MM.1S (cell line): ENCODE measurements at regions not wholly inside any gene's neighbourhood (a gene's known extent, or its start where the extent isn't known, plus 50 kb on each side); places are given as distances from the start of the nearest gene placed in this dataset.

Experiments
- DNase-seq: peaks from one replicate; pipeline ENCODE4 v3.0.0-alpha.2; 2015
- H2AFZ ChIP-seq: fragments of 300-600 bp; sonication (generic); 2 replicates; pipeline ENCODE4 v1.6.0; 2016; ENCODE audit warnings: antibody characterized with exemption, low read length
- H3F3A ChIP-seq: fragments of 300-600 bp; sonication (generic); 2 replicates; pipeline ENCODE4 v1.6.1; 2016; ENCODE audit warnings: mild to moderate bottlenecking, antibody characterized with exemption, low read length, moderate library complexity, mixed read lengths; ENCODE audit not compliant: insufficient read depth
- H3K27ac ChIP-seq: fragments of 300-600 bp; sonication (generic); 2 replicates; pipeline ENCODE4 v1.5.1; 2016; ENCODE audit warnings: mild to moderate bottlenecking, low read length
- H3K27me3 ChIP-seq: fragments of 300-600 bp; sonication (generic); replicated peaks from 2 replicates; pipeline ENCODE4 v1.6.0; 2016; ENCODE audit warnings: low read length; ENCODE audit not compliant: insufficient read depth
- H3K36me3 ChIP-seq: fragments of 300-600 bp; sonication (generic); replicated peaks from 2 replicates; pipeline ENCODE4 v1.6.1; 2016; ENCODE audit warnings: mild to moderate bottlenecking, low read length, mixed read lengths; ENCODE audit not compliant: insufficient read depth
- H3K4me1 ChIP-seq: fragments of 300-600 bp; sonication (generic); 2 replicates; pipeline ENCODE4 v1.6.1; 2016; ENCODE audit warnings: low read length, mixed read lengths
- H3K4me2 ChIP-seq: fragments of 300-600 bp; sonication (generic); 2 replicates; pipeline ENCODE4 v1.6.0; 2016; ENCODE audit warnings: low read depth, low read length
- H3K4me3 ChIP-seq: fragments of 300-600 bp; sonication (generic); 2 replicates; pipeline ENCODE4 v1.5.1; 2016; ENCODE audit warnings: low read length, mixed read lengths
- H3K79me2 ChIP-seq: fragments of 300-600 bp; sonication (generic); 2 replicates; pipeline ENCODE4 v1.6.1; 2016; ENCODE audit warnings: mixed run types, low read length, mixed read lengths
- H3K9ac ChIP-seq: fragments of 300-600 bp; sonication (generic); 2 replicates; pipeline ENCODE4 v1.6.1; 2016; ENCODE audit warnings: low read length, mixed read lengths
- H3K9me2 ChIP-seq: fragments of 300-600 bp; sonication (generic); replicated peaks from 2 replicates; pipeline ENCODE4 v1.6.1; 2016; ENCODE audit warnings: mild to moderate bottlenecking, low read length, mixed read lengths; ENCODE audit not compliant: insufficient read depth
- H3K9me3 ChIP-seq: fragments of 300-600 bp; sonication (generic); replicated peaks from 2 replicates; pipeline ENCODE4 v1.6.1; 2016; ENCODE audit warnings: mild to moderate bottlenecking, low read length, mixed read lengths; ENCODE audit not compliant: insufficient read depth
- H4K20me1 ChIP-seq: fragments of 300-600 bp; sonication (generic); 2 replicates; pipeline ENCODE4 v1.6.1; 2016; ENCODE audit warnings: mild to moderate bottlenecking, low read length, moderate library complexity, mixed read lengths; ENCODE audit not compliant: insufficient read depth
- EZH2 ChIP-seq: fragments of 300-600 bp; sonication (generic); optimal IDR thresholded peaks from 2 replicates; pipeline ENCODE3; 2017; ENCODE audit warnings: low read depth, mild to moderate bottlenecking, antibody characterized with exemption, low read length, mixed read lengths
- EZH2phosphoT487 ChIP-seq: fragments of 300-600 bp; sonication (generic); IDR thresholded peaks from 2 replicates; pipeline ENCODE4 v1.6.1; 2018; ENCODE audit warnings: antibody characterized with exemption, low read length
- TF ChIP-seq, protein P1 (sequence below): fragments of 300-600 bp; sonication (generic); IDR thresholded peaks from 2 replicates; pipeline ENCODE4 v1.5.1; 2016; ENCODE audit warnings: antibody characterized with exemption, low read length, mixed read lengths

DNA sequence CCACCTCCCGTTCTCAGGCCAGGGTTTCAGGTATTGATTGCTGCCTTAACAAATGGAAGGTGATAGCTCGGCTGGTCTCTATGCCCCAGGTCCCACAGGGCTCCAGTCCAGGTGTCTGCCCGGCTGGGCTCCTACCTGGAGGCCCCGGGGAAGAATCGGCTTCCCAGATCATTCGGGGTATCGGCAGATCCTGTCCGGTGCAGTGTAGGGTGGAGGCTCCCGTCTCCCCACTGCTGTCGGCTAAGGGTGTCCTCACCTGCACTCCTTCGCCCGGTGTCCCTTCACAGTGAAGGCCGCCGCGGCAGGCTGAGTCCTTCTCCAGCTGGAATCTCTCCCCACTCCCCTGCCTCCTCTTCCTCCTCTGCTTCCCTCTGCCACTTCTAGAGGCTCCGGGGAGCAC lies 573.9 kb upstream of the SALL3 start:
- no peak overlapping the region for H3K9ac ChIP-seq
- no peaks in the 10 kb centered on the region for H3K4me1 ChIP-seq
- H3K4me2 ChIP-seq: no peak overlapping the region
- no peak overlapping the region for H3K27ac ChIP-seq
- no peaks in the 10 kb centered on the region for H3K36me3 ChIP-seq
- no peaks in the 10 kb centered on the region for H3K27me3 ChIP-seq
- no peaks in the 10 kb centered on the region for H4K20me1 ChIP-seq
- H3K4me3 ChIP-seq: no peak overlapping the region
- no peak overlapping the region for H2AFZ ChIP-seq
- no peaks in the 10 kb centered on the region for H3K79me2 ChIP-seq
- no peak for DNase-seq
- H3K9me2 ChIP-seq: no peaks in the 10 kb centered on the region
- no peaks in the 10 kb centered on the region for H3K9me3 ChIP-seq
- no peaks in the 10 kb centered on the region for H3F3A ChIP-seq
- TF ChIP-seq EZH2phosphoT487: no peak

DNA sequence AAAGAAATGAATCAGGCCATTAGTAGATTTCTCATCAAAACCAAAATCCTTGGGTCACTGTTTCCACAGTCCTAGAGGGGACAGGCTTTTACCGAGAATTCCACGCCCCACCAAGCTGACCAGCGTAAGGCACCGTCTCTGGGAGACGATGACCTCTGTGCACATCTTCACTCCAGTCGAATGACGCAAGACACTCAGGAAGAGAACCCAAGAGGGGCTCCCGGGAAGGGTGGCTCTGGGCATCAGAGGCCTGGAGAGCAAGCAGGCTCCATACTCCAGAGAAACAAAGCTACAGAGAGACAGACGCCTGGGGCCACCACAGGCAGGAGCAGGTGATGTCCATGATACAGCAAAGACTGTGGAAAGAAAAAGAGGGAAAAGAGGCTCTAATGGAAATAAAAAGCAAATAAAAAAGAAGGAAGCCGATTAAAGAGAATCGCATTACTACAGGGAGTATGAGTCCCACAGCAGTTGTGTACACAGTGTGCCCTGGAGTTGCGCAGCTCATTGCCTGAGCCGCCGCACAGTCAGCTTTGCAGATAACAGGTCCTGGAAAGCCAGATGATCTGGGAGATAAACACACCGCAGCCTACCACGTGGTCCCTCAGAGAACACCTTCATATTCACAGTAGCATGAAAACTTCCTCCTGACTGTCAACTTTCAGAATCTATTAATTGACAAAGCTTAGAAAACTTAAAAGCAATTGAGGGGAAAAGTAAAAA lies 572.7 kb upstream of the SALL3 start:
- Histone ChIP-seq H3K27ac (no peak overlapping the region), H3K4me2 (no peak overlapping the region), H4K20me1 (no peaks in the 10 kb centered on the region), H3K9ac (no peak overlapping the region), H3K36me3 (no peaks in the 10 kb centered on the region), H3K4me3 (no peak overlapping the region), H3K9me3 (no peaks in the 10 kb centered on the region), H3K9me2 (no peaks in the 10 kb centered on the region), H3K27me3 (no peaks in the 10 kb centered on the region), H2AFZ (no peak overlapping the region), H3K79me2 (no peaks in the 10 kb centered on the region), H3K4me1 (no peaks in the 10 kb centered on the region), H3F3A (no peaks in the 10 kb centered on the region)
- DNase-seq: no peak
- TF ChIP-seq, protein P1, sequence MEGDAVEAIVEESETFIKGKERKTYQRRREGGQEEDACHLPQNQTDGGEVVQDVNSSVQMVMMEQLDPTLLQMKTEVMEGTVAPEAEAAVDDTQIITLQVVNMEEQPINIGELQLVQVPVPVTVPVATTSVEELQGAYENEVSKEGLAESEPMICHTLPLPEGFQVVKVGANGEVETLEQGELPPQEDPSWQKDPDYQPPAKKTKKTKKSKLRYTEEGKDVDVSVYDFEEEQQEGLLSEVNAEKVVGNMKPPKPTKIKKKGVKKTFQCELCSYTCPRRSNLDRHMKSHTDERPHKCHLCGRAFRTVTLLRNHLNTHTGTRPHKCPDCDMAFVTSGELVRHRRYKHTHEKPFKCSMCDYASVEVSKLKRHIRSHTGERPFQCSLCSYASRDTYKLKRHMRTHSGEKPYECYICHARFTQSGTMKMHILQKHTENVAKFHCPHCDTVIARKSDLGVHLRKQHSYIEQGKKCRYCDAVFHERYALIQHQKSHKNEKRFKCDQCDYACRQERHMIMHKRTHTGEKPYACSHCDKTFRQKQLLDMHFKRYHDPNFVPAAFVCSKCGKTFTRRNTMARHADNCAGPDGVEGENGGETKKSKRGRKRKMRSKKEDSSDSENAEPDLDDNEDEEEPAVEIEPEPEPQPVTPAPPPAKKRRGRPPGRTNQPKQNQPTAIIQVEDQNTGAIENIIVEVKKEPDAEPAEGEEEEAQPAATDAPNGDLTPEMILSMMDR: no peak
- TF ChIP-seq EZH2phosphoT487: no peak
- no peak for TF ChIP-seq EZH2

DNA sequence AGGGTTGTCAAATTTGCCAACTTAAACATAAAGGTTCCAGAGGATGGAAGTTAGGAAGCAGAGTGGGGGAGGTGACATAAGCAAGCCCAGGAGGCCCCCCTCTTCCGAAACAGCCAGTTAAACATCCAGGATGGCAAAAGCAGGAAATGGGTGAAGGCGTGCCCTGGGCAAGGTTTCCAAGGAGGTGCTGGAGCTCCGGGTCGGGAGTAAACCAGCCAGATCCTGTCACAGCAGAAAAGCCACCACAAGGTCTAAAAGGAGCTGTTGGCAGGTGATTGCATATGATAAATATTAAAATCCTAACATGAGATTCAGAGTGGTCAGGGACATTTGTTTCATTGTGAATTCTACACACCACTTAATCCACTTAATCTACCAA lies 572.2 kb upstream of the SALL3 start:
- Histone ChIP-seq H3K79me2 (no peaks in the 10 kb centered on the region), H3K9ac (no peak overlapping the region), H3K4me2 (no peak overlapping the region), H3K27me3 (no peaks in the 10 kb centered on the region), H3K9me2 (no peaks in the 10 kb centered on the region), H3F3A (no peaks in the 10 kb centered on the region), H4K20me1 (no peaks in the 10 kb centered on the region), H3K27ac (no peak overlapping the region), H3K4me3 (no peak overlapping the region), H3K4me1 (no peaks in the 10 kb centered on the region), H3K36me3 (no peaks in the 10 kb centered on the region), H2AFZ (no peak overlapping the region), H3K9me3 (no peaks in the 10 kb centered on the region)
- no peak for DNase-seq
- TF ChIP-seq EZH2 (no peak), EZH2phosphoT487 (no peak)
- TF ChIP-seq, protein P1: no peak

- no peaks in the 10 kb centered on the region for H3K4me1 ChIP-seq
- no peaks in the 10 kb centered on the region for H3K9me3 ChIP-seq
- no peaks in the 10 kb centered on the region for H4K20me1 ChIP-seq
- no peak overlapping the region for H3K9ac ChIP-seq
- H3K27ac ChIP-seq: no peak overlapping the region
- H3K9me2 ChIP-seq: no peaks in the 10 kb centered on the region
- H3K79me2 ChIP-seq: no peaks in the 10 kb centered on the region
- H2AFZ ChIP-seq: no peak overlapping the region
- no peaks in the 10 kb centered on the region for H3K36me3 ChIP-seq
- H3F3A ChIP-seq: no peaks in the 10 kb centered on the region
- H3K27me3 ChIP-seq: no peaks in the 10 kb centered on the region
- no peak overlapping the region for H3K4me2 ChIP-seq
- no peak for DNase-seq
- no peak overlapping the region for H3K4me3 ChIP-seq
- no peak for TF ChIP-seq EZH2phosphoT487
- no peak for TF ChIP-seq EZH2
- TF ChIP-seq, protein P1: no peak
Observed at GRCh38 chr18:78408623-78409022, 571.0 kb upstream of the SALL3 start.
